Hematopoietic multipotent progenitor cell treated with erythropoietin and hydrocortisone succinate and interleukin-3 and kit ligand, for 17 days (in vitro differentiated cells): ENCODE measurements at regions not wholly inside any gene's neighbourhood (a gene's known extent, or its start where the extent isn't known, plus 50 kb on each side); places are given as distances from the start of the nearest gene placed in this dataset.

ENCODE experiments used
- DNase-seq: peaks from one replicate; pipeline ENCODE4 v3.0.0-alpha.2; 2015; ENCODE audit warnings: low spot score

DNA sequence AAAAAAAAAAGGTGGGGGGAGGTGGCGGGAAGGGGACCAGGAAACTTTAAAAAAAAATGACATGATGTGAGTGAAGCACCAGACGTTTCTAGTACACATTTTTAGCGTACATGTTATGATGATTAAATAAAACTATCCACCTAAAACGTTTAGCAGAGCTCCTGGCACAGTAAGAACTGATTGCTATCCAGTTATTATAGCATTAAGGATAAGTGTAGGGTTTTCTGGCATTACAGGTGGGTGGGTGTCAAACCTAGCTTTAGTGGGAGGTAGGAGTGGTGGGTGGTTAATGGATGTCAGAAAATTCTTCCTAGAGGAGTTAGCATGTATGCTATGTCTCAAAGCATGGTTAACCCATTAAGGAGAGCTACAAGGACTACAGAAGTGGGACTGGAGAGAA, 2329.5 kb downstream of the MAT2B start:
- DNase-seq, result no peak

DNA sequence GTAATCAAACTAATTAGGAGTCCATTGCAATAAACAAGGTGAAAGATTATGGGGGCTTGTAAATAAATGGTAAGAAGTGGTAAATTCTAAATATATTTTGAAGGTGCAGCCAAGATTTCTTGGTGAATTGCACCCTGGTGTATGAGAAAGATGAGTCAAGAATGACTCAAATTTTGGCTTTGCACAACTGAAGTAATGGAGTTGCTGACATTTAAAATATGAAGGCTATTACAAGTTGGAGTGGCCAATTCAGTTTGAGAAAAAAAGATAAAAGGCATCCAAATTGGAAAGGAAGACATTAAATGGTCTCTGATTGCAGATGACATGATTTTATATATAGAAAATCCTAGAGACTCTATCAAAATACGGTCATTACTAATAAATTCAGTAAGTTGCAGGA, 2330.6 kb downstream of the MAT2B start:
- DNase-seq, result no peak

DNA sequence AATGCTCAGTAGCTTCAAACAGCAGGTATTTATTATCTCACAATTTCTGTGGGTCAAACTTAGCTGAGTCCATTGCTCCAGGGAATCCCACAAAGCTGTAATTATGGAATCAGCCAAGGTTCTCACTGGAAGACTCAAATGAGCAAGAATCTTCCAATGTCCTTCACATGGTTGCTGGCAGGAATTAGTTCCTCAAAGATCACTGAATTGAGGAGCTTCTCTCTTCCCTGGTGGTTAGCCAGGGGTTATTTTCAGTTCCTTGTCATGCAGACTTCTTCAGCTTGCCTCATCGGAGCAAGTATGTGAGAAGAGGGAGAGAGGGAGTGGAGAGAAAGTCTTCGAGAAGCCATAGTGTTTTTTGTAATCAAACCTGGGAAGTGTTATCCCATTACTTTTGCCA, 2331.9 kb downstream of the MAT2B start:
- DNase-seq, result no peak

DNA sequence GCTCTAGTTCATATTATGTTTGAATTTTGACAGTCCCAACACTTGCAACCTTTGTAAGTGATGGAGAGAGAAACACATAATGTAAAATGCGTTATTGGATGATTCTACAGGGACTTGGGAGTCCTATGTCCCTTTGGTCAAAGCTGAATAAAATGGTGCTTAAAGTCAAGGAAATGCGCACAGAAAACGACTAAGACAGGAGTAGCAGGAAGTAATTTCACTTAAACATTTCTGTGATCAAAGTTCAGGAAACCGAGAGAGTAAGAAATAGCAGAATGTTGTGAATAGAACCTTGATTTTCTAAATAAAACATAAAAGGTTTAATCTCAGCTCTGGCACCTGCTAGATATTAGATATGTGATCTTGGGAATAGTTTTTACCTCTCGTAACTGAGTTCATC, 2339.2 kb downstream of the MAT2B start:
- no peak for DNase-seq

DNA sequence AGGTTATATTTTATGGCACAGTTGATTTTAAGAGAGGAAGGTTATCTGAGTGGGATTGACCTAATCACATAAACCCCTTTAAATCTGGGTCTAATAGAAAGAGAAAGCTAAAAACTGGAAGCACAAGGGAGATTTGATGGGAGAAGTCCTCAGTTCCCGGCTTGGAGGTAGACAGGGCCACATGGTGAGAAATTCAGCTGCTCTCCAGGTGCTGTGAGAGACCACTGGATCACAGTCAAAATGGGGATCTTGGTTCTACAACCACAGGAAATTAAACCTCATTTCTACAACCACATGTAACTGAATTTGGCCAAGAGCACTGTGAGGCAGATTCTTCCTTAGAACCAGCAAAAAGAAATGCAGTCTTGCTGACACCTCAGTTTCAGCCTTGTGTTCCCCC, 2352.7 kb downstream of the MAT2B start:
- DNase-seq, result no peak

DNA sequence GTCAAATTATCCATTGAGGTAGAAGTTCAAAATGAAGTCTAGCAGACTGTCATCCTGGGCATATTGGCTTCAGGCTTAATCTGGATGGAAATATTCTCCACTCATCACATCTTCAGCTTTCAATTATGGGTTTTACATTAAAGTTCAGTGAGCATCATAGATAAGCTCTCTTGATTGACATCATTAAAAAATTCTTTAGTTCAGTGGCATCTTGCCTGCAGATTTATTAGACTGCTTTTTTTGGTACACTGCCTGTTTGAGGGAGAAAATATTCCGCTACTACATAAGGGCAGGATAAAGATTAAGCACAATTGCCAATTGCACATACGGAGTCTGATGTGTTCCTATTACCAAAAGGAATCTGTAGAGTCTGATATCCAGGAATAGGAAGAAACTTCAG, 2353.8 kb downstream of the MAT2B start:
- no peak for DNase-seq

- no peak for DNase-seq
Measured at GRCh38 chr5:165863239-165863638, 2357.8 kb downstream of the MAT2B start.

GRCh38 chr5:165871291-165871690, 2365.9 kb downstream of the MAT2B start:
- DNase-seq, result no peak

DNA sequence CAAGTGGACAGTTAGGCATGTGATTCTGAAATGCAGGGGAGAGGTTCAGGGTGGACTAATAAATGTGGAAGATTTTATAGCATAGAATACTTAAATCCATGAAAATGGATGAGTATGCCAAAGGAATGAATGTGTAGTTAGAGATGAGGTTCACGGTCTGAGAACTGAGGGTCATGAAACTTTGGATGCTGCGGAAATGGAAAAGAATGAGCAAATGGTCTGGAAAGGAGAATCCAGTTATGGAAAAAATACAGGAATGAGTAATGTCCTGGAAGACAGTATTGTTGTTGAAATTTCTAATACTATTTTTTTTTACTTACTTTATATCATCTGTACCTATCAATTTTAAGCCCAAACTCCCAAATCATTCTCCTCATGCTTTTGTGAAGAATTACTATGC, 2369.4 kb downstream of the MAT2B start:
- DNase-seq, result no peak

DNA sequence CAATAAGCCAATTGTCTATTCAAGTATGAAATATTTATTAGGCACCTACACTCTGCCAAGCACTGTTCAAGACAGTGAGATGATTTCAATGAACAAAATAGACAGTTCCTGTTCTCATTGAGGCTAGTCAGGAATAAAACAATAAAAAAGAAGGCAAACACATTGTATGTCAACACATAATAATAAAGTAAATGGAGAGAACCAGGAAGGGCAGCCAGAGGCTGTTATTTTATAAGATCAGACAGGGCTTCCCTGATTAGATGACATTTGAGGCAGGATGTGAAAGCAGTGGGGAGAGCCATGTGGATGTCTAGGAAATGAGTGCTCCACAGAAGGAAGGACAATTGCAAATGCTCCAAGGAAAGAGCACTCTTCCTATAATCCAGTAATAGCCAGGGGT, 2371.1 kb downstream of the MAT2B start:
- no peak for DNase-seq

- DNase-seq, result no peak
Measured at GRCh38 chr5:165877475-165877874, 2372.1 kb downstream of the MAT2B start.

DNA sequence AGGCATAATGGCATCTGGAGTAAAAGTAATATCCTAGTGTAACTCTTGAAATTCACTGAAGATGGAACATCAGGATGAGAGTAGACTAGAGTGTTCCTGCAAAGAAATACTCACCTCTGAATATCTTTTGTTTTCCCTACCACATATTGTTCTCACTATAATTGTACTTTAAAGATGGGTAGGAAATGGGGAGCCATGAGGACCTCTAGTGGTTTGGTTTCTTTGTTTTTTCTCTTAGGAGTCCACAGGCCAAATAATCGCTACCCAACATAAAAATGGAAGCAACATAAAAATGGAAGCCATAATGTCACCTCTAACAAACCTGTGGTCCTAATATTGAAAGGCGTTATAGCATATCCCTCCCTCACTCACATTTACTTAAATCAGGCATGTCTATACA, 2375.8 kb downstream of the MAT2B start:
- no peak for DNase-seq

DNA sequence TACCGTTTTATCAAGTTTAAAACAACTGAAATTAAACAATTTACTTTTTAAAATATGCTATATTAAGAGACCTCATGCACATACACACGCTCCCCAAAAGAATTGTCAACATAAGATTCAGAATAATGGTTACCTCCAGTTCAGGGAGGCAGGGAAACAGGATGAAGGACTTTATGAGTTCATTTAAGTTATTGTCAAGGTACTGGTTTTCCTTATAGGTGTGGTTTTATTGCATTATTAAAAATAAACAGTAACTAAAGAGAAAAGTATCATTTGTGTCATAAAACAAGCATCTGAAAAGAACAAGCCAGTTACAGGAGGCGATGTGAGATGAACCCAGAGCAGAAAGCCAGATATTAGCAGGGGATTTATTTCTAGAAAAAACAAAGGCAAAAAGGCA, 2376.7 kb downstream of the MAT2B start:
- no peak for DNase-seq

DNA sequence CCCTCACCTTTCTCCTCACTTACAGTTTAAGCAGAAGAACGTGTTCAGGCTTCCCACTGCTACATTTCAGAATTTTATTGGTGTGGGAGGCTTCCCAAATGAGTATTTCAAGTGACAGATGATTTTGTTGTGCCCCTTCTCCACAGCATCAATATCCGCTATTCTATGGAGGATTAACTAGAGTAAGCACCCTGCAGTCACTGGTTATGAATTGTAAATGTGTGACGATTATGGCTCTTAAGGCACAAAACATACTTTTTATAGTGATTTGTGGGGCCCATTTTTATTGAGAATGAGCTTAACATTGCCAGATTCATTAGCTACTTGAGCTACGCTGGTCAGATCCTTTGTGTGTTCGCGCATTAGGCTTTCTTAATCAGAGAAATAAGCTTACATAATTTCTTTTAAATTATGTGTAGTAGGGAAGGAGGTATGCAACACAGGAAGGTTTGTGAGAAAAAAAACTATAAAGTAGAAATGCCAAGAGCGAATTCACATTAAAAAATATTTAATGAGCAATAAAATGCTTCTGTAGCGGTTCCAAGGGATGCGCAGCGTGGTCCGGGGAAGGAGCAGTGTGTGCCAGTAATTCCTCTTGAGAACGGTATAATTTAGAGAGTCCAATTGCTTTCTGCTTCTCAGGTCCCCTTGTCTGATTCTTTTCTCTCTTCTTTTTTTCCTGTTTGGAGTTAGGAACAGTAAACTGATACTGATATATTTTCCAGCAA, 2380.4 kb downstream of the MAT2B start:
- DNase-seq, result no peak

GRCh38 chr5:165887147-165887546, 2381.7 kb downstream of the MAT2B start:
- DNase-seq, result no peak

DNA sequence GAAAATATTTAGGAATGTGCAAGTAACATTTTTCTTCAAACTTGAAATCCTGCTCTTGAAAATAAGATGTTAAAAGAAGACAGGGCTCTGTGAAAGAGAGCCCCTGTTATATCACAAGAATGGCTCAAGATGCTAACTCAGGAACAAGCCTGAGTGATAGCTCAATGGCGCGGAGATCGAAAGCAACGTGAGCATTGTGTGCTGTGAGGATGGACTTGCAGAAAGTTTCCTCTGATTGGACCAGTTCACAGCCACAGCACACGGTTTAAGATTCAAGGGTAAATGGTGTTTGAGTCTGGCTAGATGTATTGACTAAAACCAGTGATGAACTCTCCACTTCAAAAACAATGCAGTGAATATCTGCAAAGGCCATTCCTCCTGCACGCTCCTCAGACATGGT, 2387.0 kb downstream of the MAT2B start:
- no peak for DNase-seq

DNA sequence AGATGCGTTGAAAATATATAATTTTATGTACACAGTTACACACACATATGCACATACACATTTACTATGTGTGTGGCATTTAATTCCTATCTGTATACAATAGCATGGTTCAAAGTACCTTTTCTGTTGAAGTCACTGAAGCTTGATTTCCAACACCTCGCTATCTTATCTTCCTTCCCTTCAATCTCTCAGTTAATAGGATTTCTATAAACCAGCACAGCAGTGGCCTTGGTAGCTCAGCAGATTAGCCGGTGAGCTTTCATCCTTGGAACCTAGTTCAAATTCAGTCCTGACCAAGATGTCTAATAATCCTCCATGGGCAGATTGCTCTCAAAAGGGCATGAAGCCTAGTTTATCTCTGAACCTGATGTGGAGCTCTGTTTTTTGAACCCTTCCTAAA, 2389.5 kb downstream of the MAT2B start:
- DNase-seq, result no peak

GRCh38 chr5:165903835-165904234, 2387.6 kb upstream of the WWC1 start:
- no peak for DNase-seq

GRCh38 chr5:165906871-165907270, 2384.6 kb upstream of the WWC1 start:
- DNase-seq, result no peak

GRCh38 chr5:165913059-165913458, 2378.4 kb upstream of the WWC1 start:
- DNase-seq, result no peak

- DNase-seq, result no peak
Measured at GRCh38 chr5:165914456-165914855, 2377.0 kb upstream of the WWC1 start.

DNA sequence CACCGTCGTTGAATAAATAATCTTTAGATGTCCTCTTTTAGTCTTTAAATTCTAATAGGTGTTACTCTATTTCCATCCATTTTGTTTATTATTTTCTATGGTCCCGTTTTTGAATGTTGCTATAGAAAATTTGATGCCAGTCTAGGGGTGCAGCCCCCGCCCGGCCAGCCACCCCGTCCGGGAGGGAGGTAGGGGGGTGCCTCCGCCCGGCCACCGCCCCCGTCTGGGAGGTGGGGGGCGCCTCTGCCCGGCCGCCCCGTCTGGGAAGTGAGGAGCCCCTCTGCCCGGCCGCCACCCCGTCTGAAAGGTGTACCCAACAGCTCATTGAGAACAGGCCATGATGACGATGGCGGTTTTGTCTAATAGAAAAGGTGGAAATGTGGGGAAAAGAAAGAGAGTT, 2372.2 kb upstream of the WWC1 start:
- DNase-seq, result no peak

- no peak for DNase-seq
Measured at GRCh38 chr5:165920655-165921054, 2370.8 kb upstream of the WWC1 start.

DNA sequence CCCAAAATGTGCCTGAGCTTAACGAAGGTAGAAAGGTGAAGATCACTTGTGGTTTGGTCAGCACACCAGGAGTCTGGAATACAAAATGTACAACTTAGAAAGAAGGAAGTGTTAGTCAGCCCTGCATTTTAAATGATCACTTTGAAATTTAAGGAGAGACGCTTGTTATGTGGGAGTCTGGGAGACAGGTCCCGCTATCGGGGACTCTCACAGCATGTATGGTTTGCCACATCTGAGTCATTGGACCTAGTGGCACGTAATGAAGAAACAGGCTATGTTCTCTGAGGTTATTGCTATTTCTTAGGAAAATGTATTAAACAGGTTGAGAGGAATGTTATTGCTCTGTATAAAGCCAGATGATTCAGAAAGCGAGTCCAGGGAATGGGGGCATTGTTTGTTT, 2362.5 kb upstream of the WWC1 start:
- no peak for DNase-seq

DNA sequence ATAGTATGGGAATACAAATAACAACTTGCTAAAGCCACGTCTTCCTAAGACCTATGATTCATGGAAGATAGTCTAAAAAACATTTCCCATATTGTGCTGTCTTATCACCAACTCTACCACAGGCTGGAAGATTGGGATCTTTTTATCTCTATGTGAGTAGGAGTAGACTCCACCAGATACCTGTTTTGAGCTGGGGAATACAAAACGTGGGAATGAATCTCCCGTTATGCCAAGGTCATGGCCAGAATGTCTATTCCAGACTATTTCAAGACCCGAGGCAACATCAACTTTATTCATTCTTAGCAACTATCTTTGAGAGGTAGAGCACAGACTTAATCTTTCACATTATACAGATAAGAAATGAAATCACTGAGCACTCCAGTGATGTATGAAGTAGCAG, 2350.9 kb upstream of the WWC1 start:
- no peak for DNase-seq
